Esophagus muscularis mucosa (tissue), 4 donors: ENCODE measurements at regions not wholly inside any gene's neighbourhood (a gene's known extent, or its start where the extent isn't known, plus 50 kb on each side); places are given as distances from the start of the nearest gene placed in this dataset.

Experiments
- DNase-seq: peaks from one replicate; pipeline ENCODE4 v3.0.0-alpha.2; 2017; ENCODE audit errors: extremely low spot score
- H3K27ac ChIP-seq, 4 donors: fragments of 200-600 bp; sonication (generic); replicated peaks in 1 of 4; 1 replicate in 3 of 4; 2 replicates in 1 of 4; pipeline ENCODE4 v1.5.1; 2016 to 2019; ENCODE audit warnings: mild to moderate bottlenecking in 1 of 4
- H3K27me3 ChIP-seq, 4 donors: fragments of 200-600 bp; sonication (generic); one replicate each; pipeline versions ENCODE4 v1.5.1 to v1.6.0; 2016 to 2019
- H3K36me3 ChIP-seq, 4 donors: fragments of 200-600 bp; sonication (generic); one replicate each; pipeline ENCODE4 v1.5.1; 2016 to 2019
- H3K4me1 ChIP-seq, 4 donors: fragments of 200-600 bp; sonication (generic); one replicate each; pipeline ENCODE4 v1.5.1; 2016 to 2019
- H3K4me3 ChIP-seq, 4 donors: fragments of 200-600 bp; sonication (generic); 1 replicate in 2 of 4; 2 replicates in 2 of 4; pipeline ENCODE4 v1.5.1; 2016 to 2019; ENCODE audit warnings: mild to moderate bottlenecking in 4 of 4, moderate library complexity in 1 of 4
- H3K9me3 ChIP-seq, 4 donors: fragments of 200-600 bp; sonication (generic); 1 replicate in 3 of 4; 2 replicates in 1 of 4; pipeline ENCODE4 v1.5.1; 2016 to 2019
- EP300 ChIP-seq: sonication (generic); formaldehyde crosslinking; IDR thresholded peaks from one replicate; pipeline ENCODE4 v1.6.1; 2017; ENCODE audit warnings: antibody characterized with exemption
- POLR2A ChIP-seq: fragments of 450-650 bp; IDR thresholded peaks from one replicate; pipeline ENCODE4 v1.6.1; 2017; ENCODE audit warnings: antibody characterized with exemption, moderate library complexity, mild to moderate bottlenecking, low read depth
- POLR2AphosphoS5 ChIP-seq, 2 donors: sonication (generic); formaldehyde crosslinking; IDR thresholded peaks; one replicate each; pipeline ENCODE4 v1.6.1; 2017; ENCODE audit warnings: antibody characterized with exemption in 2 of 2
- WGBS: methylation state at CpG from one replicate; pipeline ENCODE4 v1.1.5; 2018; 5-methylcytosine and 5-hydroxymethylcytosine counted together
- intact Hi-C: fragments of 100-400 bp; cut with DNase I; formaldehyde crosslinking; loops from one replicate; pipeline ENCODE4 v1.15.1; 2023
- TF ChIP-seq, protein P1 (sequence below), 3 experiments: fragments of 200-600 bp in 2 of 3; fragments of 450-650 bp in 1 of 3; sonication (generic) in 2 of 3; IDR thresholded peaks; one replicate each; pipeline ENCODE4 v1.5.1; 2017 to 2019; ENCODE audit warnings: antibody characterized with exemption in 3 of 3, mild to moderate bottlenecking in 2 of 3, moderate library complexity in 1 of 3

DNA sequence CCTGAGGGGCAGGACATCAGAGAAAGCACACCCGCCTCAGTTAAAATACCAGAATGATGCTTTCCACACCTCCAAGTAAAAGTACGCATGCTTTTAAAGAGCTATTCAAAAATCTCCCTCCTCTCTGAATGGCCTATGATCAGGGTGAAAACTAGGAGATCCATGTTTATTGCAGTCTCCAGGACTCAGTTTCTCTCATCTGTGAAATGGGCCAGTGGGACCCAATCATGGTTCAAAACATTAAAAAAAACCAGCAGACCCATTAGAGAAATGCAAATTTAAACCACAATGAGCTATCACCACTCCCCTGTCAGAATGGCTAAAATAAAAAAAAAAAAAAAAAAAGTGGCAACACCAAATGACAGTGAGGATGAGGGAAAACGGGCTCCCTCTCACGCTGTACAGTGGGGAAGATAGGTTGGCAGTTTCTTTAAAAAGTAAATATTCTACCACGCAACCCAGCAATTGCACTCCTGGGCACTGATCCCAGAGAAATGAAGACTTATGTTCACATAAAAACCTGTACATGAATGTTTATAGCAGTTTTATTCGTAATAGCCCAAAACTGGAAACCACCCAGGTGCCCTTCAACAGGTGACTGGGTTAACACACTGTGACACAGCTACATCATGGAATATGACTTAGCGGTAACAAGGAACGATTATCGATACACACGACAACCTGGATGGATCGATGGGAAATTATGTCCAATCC is 242.7 kb downstream of the MN1 start:
- Histone ChIP-seq H3K36me3 (no peaks in the 10 kb centered on the region), H3K27me3 (no peaks in the 10 kb centered on the region), H3K9me3 (peaks cover 0 to under 1% (median 0%) of the 10 kb centered on the region in 4 donors), H3K4me3 (no peak overlapping the region), H3K4me1 (peaks cover 0 to 8% (median 2%) of the 10 kb centered on the region in 4 donors), H3K27ac (no peak overlapping the region)
- intact Hi-C loops: no loop called here
- TF ChIP-seq, protein P1, sequence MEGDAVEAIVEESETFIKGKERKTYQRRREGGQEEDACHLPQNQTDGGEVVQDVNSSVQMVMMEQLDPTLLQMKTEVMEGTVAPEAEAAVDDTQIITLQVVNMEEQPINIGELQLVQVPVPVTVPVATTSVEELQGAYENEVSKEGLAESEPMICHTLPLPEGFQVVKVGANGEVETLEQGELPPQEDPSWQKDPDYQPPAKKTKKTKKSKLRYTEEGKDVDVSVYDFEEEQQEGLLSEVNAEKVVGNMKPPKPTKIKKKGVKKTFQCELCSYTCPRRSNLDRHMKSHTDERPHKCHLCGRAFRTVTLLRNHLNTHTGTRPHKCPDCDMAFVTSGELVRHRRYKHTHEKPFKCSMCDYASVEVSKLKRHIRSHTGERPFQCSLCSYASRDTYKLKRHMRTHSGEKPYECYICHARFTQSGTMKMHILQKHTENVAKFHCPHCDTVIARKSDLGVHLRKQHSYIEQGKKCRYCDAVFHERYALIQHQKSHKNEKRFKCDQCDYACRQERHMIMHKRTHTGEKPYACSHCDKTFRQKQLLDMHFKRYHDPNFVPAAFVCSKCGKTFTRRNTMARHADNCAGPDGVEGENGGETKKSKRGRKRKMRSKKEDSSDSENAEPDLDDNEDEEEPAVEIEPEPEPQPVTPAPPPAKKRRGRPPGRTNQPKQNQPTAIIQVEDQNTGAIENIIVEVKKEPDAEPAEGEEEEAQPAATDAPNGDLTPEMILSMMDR (IDR thresholded peaks at IDR 0.05): no peak
- TF ChIP-seq POLR2AphosphoS5 (IDR thresholded peaks at IDR 0.05) (no peak), EP300 (no peak), POLR2A (no peak)
- no peak for DNase-seq
- 76% methylated on average over 11 of the region's 11 CpGs for WGBS

DNA sequence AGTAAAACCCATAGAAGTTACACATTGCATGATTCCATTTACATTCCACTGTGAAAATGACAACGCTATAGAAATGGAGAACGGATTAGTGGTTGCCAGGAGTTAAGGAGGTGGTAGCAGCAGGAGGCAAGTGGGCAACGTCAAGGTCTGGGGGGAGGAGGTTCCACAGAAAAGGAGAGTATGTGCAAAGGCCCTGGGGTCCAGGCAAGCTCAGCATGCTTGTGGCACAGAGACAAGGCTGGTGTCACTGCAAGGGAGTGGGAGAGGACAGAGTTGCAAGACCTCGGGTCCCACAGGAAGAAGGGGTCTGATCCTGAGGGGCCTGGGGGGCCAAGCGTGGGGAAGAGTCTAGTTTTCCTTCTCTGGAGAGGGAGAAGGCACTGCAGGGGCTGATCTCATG is 240.8 kb downstream of the MN1 start:
- Histone ChIP-seq H3K27me3 (no peaks in the 10 kb centered on the region), H3K9me3 (peaks cover 0 to 7% (median 0%) of the 10 kb centered on the region in 4 donors), H3K27ac (no peak overlapping the region), H3K4me3 (no peak overlapping the region), H3K4me1 (no peaks in the 10 kb centered on the region), H3K36me3 (no peaks in the 10 kb centered on the region)
- 80% methylated on average over 5 of the region's 5 CpGs for WGBS
- DNase-seq: no peak
- intact Hi-C loops: no loop called here
- TF ChIP-seq, protein P1 (IDR thresholded peaks at IDR 0.05): no peak

DNA sequence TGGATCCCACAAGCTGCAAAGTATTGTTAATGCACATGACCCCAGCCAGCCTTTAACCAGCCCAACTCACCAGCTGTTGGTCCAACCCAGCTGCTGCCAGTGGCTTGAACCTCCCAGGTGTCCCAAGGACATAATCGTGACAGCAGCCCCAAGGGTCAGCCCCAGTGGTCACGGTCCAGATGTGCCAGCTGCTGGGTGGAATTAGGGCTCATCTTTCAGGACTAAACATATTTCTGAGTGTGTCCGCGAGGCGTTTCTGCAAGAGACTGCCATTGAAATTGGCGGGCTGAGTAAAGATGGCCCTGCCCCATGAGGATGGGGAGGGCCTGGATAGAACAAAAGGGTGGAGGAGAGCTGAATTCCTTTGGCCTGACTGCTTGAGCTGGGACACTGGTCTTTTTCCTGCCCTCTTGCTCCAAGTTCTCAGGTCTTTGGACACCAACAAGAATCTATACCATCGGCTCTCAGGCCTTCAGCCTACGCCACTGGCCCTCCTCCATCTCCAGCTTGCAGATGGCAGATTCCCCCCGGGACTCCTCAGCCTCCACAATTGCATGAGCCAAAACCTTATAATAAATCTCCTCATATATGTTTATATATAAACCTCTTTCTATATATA is 240.2 kb downstream of the MN1 start:
- 70% methylated on average over 8 of the region's 9 CpGs for WGBS
- intact Hi-C loops: no loop called here
- TF ChIP-seq POLR2A (no peak), EP300 (no peak), POLR2AphosphoS5 (IDR thresholded peaks at IDR 0.05) (no peak)
- TF ChIP-seq, protein P1 (IDR thresholded peaks at IDR 0.05): no peak

DNA sequence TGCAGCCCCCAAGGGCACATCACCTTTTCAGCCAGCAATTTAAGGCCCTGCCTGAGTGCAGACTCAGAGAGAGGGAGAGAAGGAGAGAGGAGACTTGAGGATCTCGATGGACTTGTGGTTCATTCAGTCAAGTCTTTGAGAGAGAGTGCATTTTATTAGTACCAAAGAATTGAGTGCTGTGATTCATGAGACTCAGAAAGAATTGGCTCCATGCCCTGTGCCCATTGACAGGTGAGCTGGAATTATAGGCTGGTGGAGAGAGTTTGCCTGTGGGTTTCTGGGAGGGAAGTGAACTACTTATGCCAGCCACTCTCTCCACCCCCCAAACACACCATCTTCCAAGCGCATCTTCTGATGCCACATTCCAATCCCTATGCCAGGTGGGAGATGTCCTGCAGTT is 236.8 kb downstream of the MN1 start:
- H3K9me3 ChIP-seq: peaks cover 0 to 7% (median 0%) of the 10 kb centered on the region in 4 donors
- H3K4me1 ChIP-seq: no peaks in the 10 kb centered on the region
- H3K27ac ChIP-seq: no peak overlapping the region
- DNase-seq: no peak
- intact Hi-C loops: no loop called here
- no peaks in the 10 kb centered on the region for H3K36me3 ChIP-seq
- WGBS: 94% methylated on average over 2 of the region's 2 CpGs
- TF ChIP-seq EP300 (no peak), POLR2A (no peak), POLR2AphosphoS5 (IDR thresholded peaks at IDR 0.05) (no peak)
- TF ChIP-seq, protein P1 (IDR thresholded peaks at IDR 0.05): no peak
- no peaks in the 10 kb centered on the region for H3K27me3 ChIP-seq
- H3K4me3 ChIP-seq: no peak overlapping the region

More for the DNA sequence above, 240.2 kb downstream of the MN1 start:
- peaks cover 0 to 7% (median 0%) of the 10 kb centered on the region in 4 donors for H3K9me3 ChIP-seq
- H3K4me1 ChIP-seq: no peaks in the 10 kb centered on the region
- H3K27ac ChIP-seq: no peak overlapping the region
- H3K36me3 ChIP-seq: no peaks in the 10 kb centered on the region
- no peaks in the 10 kb centered on the region for H3K27me3 ChIP-seq
- no peak overlapping the region for H3K4me3 ChIP-seq
- no peak for DNase-seq
